BJ (cell line): ENCODE measurements at regions not wholly inside any gene's neighbourhood (a gene's known extent, or its start where the extent isn't known, plus 50 kb on each side); places are given as distances from the start of the nearest gene placed in this dataset.
"Not testable (repeated sequence)": the region's sequence is repeated elsewhere in the genome, so short reads cannot be mapped to it uniquely, and the experiment has no call there.

ENCODE experiments used
- CTCF ChIA-PET: fragments of 350-600 bp; formaldehyde crosslinking; extraction: SDS; loops from one replicate; lab custom pipeline; 2021; ENCODE audit warnings: antibody characterized with exemption, inconsistent platforms; lab: Yijun Ruan, JAX
- POLR2A ChIA-PET: fragments of 300-600 bp; sonication (Branson Sonifier 250); formaldehyde crosslinking; extraction: SDS; loops from one replicate; lab custom pipeline; 2021; ENCODE audit warnings: antibody characterized with exemption; lab: Charles Lee
- DNase-seq: peaks from one replicate; pipeline ENCODE4 v3.0.0-alpha.2; 2011; ENCODE audit warnings: low read depth
- H3K27me3 ChIP-seq: 2 replicates; pipeline ENCODE4 v1.6.0; 2011; ENCODE audit warnings: low read length; ENCODE audit not compliant: control insufficient read depth, insufficient read depth
- H3K36me3 ChIP-seq: 2 replicates; pipeline ENCODE4 v1.5.1; 2011; ENCODE audit warnings: low read length; ENCODE audit not compliant: control insufficient read depth, insufficient read depth
- H3K4me3 ChIP-seq: 2 replicates; pipeline ENCODE4 v1.5.1; 2011; ENCODE audit warnings: low read depth, mild to moderate bottlenecking, control low read depth, low read length
- CTCF ChIP-seq: IDR thresholded peaks from 2 replicates; pipeline ENCODE4 v1.5.1; 2011; ENCODE audit warnings: low read depth, mild to moderate bottlenecking, control low read depth, inconsistent platforms, low read length, moderate library complexity; ENCODE audit not compliant: insufficient read depth

GRCh38 chr14:30064454-30064853, 136.8 kb upstream of the PRKD1 start:
- Histone ChIP-seq H3K27me3 (no peaks in the 10 kb centered on the region), H3K4me3 (no peak overlapping the region), H3K36me3 (no peaks in the 10 kb centered on the region)
- POLR2A ChIA-PET, result no interaction called here
- CTCF ChIA-PET, result no interaction called here
- TF ChIP-seq CTCF, result no peak
- DNase-seq, result no peak

GRCh38 chr14:30069536-30069935, 141.9 kb upstream of the PRKD1 start:
- POLR2A ChIA-PET, result no interaction called here
- CTCF ChIA-PET, result no interaction called here
- no peaks in the 10 kb centered on the region for H3K27me3 ChIP-seq
- no peak for TF ChIP-seq CTCF
- no peak overlapping the region for H3K4me3 ChIP-seq
- no peak for DNase-seq
- H3K36me3 ChIP-seq, result no peaks in the 10 kb centered on the region

- H3K36me3 ChIP-seq, POLR2A ChIA-PET, DNase-seq, CTCF ChIA-PET, H3K27me3 ChIP-seq, H3K4me3 ChIP-seq: not testable (repeated sequence)
Measured at GRCh38 chr14:30072454-30072853, 144.8 kb upstream of the PRKD1 start.

GRCh38 chr14:30077946-30078345, 150.3 kb upstream of the PRKD1 start:
- H3K27me3 ChIP-seq, result no peaks in the 10 kb centered on the region
- ChIA-PET CTCF (interaction anchor here (1.2 kb wide), 1 partner anchor 137 kb away, joined by 3 read pairs; no protein-coding TSS in a partner anchor), POLR2A (no interaction called here)
- H3K36me3 ChIP-seq, result no peaks in the 10 kb centered on the region
- no peak for TF ChIP-seq CTCF
- peak; percentile 35 for DNase-seq
- H3K4me3 ChIP-seq, result no peak overlapping the region

GRCh38 chr14:30078811-30079402, 151.3 kb upstream of the PRKD1 start:
- DNase-seq, result no peak
- CTCF ChIA-PET, result interaction anchor here (0.7 kb wide), 1 partner anchor 305 kb away, joined by 3 read pairs; no protein-coding TSS in a partner anchor
- Histone ChIP-seq H3K27me3 (no peaks in the 10 kb centered on the region), H3K36me3 (no peaks in the 10 kb centered on the region), H3K4me3 (no peak overlapping the region)
- TF ChIP-seq CTCF, result no peak
- POLR2A ChIA-PET, result no interaction called here

GRCh38 chr14:30082486-30082885, 154.8 kb upstream of the PRKD1 start:
- no peak for DNase-seq
- no peaks in the 10 kb centered on the region for H3K27me3 ChIP-seq
- CTCF ChIA-PET, result interaction anchor here (1.2 kb wide), 1 partner anchor 132 kb away, joined by 3 read pairs; no protein-coding TSS in a partner anchor

More at GRCh38 chr14:30082486-30082885, 154.8 kb upstream of the PRKD1 start:
- POLR2A ChIA-PET, result no interaction called here
- no peak overlapping the region for H3K4me3 ChIP-seq
- TF ChIP-seq CTCF, result no peak
- H3K36me3 ChIP-seq, result no peaks in the 10 kb centered on the region
